ENCODE measurements at regions not wholly inside any gene's neighbourhood (a gene's known extent, or its start where the extent isn't known, plus 50 kb on each side); places are given as distances from the start of the nearest gene placed in this dataset.

DNA sequence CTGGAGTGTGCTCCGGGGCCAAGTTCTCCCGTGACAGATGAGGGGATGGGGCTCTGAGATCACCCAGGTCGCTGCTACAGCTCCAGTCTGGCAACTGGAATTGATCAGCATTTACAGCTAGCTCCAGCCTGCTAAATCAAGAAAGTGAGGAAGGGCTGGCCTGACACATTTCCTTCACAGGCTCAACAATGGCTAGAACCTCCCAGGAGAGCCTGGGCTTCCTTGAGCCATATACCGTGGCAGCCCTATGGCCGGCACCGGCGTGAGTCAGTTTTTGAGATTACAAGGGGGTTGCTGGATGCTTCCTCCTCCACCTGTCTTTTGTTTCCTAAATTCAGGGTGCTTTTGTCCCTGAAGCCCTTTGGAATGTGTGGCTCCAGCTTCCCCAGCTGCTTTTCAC, 104.2 kb downstream of the ETS2 start:
- TF ChIP-seq, protein P1, sequence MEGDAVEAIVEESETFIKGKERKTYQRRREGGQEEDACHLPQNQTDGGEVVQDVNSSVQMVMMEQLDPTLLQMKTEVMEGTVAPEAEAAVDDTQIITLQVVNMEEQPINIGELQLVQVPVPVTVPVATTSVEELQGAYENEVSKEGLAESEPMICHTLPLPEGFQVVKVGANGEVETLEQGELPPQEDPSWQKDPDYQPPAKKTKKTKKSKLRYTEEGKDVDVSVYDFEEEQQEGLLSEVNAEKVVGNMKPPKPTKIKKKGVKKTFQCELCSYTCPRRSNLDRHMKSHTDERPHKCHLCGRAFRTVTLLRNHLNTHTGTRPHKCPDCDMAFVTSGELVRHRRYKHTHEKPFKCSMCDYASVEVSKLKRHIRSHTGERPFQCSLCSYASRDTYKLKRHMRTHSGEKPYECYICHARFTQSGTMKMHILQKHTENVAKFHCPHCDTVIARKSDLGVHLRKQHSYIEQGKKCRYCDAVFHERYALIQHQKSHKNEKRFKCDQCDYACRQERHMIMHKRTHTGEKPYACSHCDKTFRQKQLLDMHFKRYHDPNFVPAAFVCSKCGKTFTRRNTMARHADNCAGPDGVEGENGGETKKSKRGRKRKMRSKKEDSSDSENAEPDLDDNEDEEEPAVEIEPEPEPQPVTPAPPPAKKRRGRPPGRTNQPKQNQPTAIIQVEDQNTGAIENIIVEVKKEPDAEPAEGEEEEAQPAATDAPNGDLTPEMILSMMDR (IDR thresholded peaks at IDR 0.05; ENCODE audit: low read depth, low read length, poor library complexity, severe bottlenecking) = no peak
- no peak for TF ChIP-seq EZH2phosphoT487 (IDR thresholded peaks at IDR 0.05; ENCODE audit: borderline replicate concordance, low read length)
